Uterus (tissue), 2 donors: ENCODE measurements at regions not wholly inside any gene's neighbourhood (a gene's known extent, or its start where the extent isn't known, plus 50 kb on each side); places are given as distances from the start of the nearest gene placed in this dataset.

ENCODE experiments used
- POLR2A ChIP-seq, 2 donors: fragments of 450-650 bp; IDR thresholded peaks; one replicate each; pipeline ENCODE4 v1.6.1; 2016; ENCODE audit warnings: antibody characterized with exemption in 2 of 2, mild to moderate bottlenecking in 1 of 2, moderate library complexity in 1 of 2
- TF ChIP-seq, protein P1 (sequence below), 4 experiments: fragments of 200-600 bp in 2 of 4; fragments of 450-650 bp in 2 of 4; sonication (generic) in 2 of 4; IDR thresholded peaks; one replicate each; pipeline ENCODE4 v1.5.1; 2016 to 2019; ENCODE audit warnings: antibody characterized with exemption in 4 of 4, mild to moderate bottlenecking in 2 of 4, moderate library complexity in 1 of 4

DNA sequence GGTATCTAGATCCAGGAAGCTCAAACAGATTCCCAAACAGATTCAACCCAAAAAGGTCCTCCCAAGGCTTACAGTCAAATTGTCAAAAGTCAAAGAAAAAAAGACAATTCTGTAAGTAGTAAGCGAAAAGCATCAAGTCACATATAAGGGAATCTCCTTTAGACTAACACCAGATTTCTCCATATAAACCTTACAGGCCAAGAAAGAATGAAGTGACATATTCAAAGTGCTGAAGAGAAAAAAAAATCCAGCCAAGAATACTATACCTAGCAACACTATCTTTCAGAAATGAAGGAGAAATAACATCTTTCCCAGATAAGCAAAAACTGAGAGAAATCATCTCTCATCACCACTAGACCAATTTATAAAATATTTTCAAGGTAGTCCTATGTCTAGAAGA is 79.6 kb upstream of the LGR5 start:
- no peak for TF ChIP-seq POLR2A (IDR thresholded peaks at IDR 0.05)
- TF ChIP-seq, protein P1, sequence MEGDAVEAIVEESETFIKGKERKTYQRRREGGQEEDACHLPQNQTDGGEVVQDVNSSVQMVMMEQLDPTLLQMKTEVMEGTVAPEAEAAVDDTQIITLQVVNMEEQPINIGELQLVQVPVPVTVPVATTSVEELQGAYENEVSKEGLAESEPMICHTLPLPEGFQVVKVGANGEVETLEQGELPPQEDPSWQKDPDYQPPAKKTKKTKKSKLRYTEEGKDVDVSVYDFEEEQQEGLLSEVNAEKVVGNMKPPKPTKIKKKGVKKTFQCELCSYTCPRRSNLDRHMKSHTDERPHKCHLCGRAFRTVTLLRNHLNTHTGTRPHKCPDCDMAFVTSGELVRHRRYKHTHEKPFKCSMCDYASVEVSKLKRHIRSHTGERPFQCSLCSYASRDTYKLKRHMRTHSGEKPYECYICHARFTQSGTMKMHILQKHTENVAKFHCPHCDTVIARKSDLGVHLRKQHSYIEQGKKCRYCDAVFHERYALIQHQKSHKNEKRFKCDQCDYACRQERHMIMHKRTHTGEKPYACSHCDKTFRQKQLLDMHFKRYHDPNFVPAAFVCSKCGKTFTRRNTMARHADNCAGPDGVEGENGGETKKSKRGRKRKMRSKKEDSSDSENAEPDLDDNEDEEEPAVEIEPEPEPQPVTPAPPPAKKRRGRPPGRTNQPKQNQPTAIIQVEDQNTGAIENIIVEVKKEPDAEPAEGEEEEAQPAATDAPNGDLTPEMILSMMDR (IDR thresholded peaks at IDR 0.05) = no peak
